T1000 (cell line): ENCODE measurements at regions not wholly inside any gene's neighbourhood (a gene's known extent, or its start where the extent isn't known, plus 50 kb on each side); places are given as distances from the start of the nearest gene placed in this dataset.

ENCODE experiments used
- DNase-seq: peaks from one replicate; lab custom pipeline; 2025; ENCODE audit warnings: mixed read lengths; lab: John Stamatoyannopoulos, UW

- DNase-seq, result no peak
These were observed 472.8 kb upstream of the FZD8 start for GRCh38 chr10:36114913-36115312.

- DNase-seq, result no peak
These were observed 472.0 kb upstream of the FZD8 start for GRCh38 chr10:36114141-36114540.

- no peak for DNase-seq
These were observed 469.6 kb upstream of the FZD8 start for GRCh38 chr10:36111676-36112075.

GRCh38 chr10:36110097-36110496 lies 468.0 kb upstream of the FZD8 start:
- no peak for DNase-seq

GRCh38 chr10:36109399-36110023 lies 467.4 kb upstream of the FZD8 start:
- no peak for DNase-seq

GRCh38 chr10:36097696-36098095 lies 455.6 kb upstream of the FZD8 start:
- no peak for DNase-seq

- no peak for DNase-seq
These were observed 454.5 kb upstream of the FZD8 start for GRCh38 chr10:36096576-36096975.

- no peak for DNase-seq
These were observed 452.0 kb upstream of the FZD8 start for GRCh38 chr10:36094096-36094495.

- DNase-seq, result no peak
These were observed 450.0 kb upstream of the FZD8 start for GRCh38 chr10:36092116-36092515.

- DNase-seq, result no peak
These were observed 448.9 kb upstream of the FZD8 start for GRCh38 chr10:36091007-36091406.

GRCh38 chr10:36089790-36090440 lies 447.8 kb upstream of the FZD8 start:
- DNase-seq, result no peak

- DNase-seq, result no peak
These were observed 445.2 kb upstream of the FZD8 start for GRCh38 chr10:36087006-36088005.

- DNase-seq, result no peak
These were observed 433.1 kb upstream of the FZD8 start for GRCh38 chr10:36075196-36075595.

- DNase-seq, result no peak
These were observed 431.8 kb upstream of the FZD8 start for GRCh38 chr10:36073796-36074345.

GRCh38 chr10:36068542-36068941 lies 426.4 kb upstream of the FZD8 start:
- DNase-seq, result no peak

- no peak for DNase-seq
These were observed 425.7 kb upstream of the FZD8 start for GRCh38 chr10:36067748-36068147.

- no peak for DNase-seq
These were observed 424.8 kb upstream of the FZD8 start for GRCh38 chr10:36066850-36067249.

- no peak for DNase-seq
These were observed 424.0 kb upstream of the FZD8 start for GRCh38 chr10:36066102-36066501.

- no peak for DNase-seq
These were observed 421.3 kb upstream of the FZD8 start for GRCh38 chr10:36063396-36063795.

- DNase-seq, result no peak
These were observed 415.6 kb upstream of the FZD8 start for GRCh38 chr10:36057731-36058130.

GRCh38 chr10:36057180-36057579 lies 415.1 kb upstream of the FZD8 start:
- DNase-seq, result no peak

- no peak for DNase-seq
These were observed 411.7 kb upstream of the FZD8 start for GRCh38 chr10:36053775-36054174.
